GM21360 (cell line): ENCODE measurements at regions not wholly inside any gene's neighbourhood (a gene's known extent, or its start where the extent isn't known, plus 50 kb on each side); places are given as distances from the start of the nearest gene placed in this dataset.

Experiments
- ATAC-seq: cut with Tn5 transposase; IDR thresholded peaks from one replicate; pipeline ENCODE4 v1.9.1; 2021; ENCODE audit warnings: mild to moderate bottlenecking, moderate library complexity; ENCODE audit not compliant: unreplicated experiment

DNA sequence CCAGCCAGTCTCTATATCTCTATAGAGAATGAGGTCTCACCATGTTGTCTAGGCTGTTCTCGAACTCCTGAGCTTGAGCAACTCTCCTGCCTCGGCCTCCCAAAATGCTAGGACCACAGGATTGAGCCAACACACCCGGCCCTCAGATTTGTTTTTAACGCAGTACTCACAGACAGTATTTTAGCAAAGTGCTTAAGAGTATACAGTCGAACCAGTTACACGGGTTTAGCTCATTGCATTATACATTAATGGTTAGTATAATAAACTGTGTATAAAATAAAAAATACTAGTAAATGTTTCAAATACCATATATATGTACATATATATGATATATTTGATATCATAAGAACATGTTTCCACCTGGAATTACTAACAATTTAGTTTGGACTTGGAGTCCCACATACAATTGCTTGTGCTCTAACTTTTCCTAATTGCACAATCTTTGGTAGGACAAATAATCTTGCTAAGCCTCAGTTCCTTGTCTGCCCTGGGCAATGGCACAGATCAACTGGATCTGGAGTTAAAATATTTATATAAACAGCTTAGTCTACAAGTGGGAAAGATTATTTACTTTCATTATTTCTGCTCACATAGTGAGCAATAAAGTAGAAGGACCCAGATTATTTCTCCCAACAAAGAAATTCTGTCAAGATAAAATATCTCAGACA, 508.9 kb upstream of the LRATD1 start:
- no peak for ATAC-seq

DNA sequence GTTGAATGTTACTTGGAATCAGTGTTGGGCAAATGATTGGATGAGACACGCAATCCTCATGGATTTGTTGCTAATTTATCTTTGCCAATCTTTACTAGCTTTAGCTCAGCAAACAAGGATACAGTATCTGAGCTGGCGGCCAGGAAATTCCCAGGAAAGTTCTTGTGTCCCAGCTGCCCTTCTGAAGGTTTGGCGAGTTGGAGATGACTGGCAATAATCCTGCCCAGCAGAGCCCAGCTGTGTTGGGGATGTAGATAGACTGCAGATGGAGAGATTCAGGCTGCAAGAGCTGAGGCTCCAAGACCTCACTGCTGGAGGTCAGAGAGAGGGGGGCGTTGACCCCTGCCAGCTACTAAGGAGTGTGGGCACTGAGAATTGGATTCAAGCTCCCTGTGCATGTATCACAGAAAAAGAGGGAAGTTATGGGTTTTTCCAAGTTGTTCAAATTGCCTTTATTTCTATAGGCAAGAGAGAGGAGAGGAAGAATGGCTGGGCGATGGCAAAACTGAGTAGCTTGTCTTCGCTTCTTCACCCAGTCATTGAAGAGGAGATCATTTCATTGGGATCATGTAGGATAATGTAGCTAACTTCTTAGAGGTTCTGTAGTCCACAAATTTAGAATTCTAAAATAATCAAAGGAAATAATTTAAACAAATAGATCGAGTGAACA, 506.8 kb upstream of the LRATD1 start:
- ATAC-seq, result no peak

GRCh38 chr2:14126846-14127245, 505.7 kb upstream of the LRATD1 start:
- ATAC-seq, result no peak

- ATAC-seq, result no peak
Observed at GRCh38 chr2:14127765-14128164, 504.8 kb upstream of the LRATD1 start.

DNA sequence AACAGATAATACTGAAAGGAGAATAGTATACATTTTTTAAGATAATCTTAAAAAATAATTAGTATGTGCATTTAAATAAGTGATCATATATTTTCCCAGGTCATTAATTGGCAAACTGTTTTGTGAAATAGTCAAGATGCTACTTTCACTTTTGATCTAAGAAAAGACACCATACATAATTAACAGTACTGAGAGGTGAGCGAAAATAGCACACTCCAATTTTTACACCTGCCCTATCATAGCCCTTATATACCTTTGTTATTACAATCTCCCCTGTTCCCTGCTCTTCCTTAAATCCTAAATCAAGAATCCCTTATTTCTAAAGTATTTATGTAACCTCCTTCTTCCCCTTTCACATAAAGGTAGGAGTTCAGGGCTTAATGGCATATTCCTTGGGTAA, 500.1 kb upstream of the LRATD1 start:
- ATAC-seq, result no peak

- no peak for ATAC-seq
Observed at GRCh38 chr2:14134771-14135170, 497.7 kb upstream of the LRATD1 start.

DNA sequence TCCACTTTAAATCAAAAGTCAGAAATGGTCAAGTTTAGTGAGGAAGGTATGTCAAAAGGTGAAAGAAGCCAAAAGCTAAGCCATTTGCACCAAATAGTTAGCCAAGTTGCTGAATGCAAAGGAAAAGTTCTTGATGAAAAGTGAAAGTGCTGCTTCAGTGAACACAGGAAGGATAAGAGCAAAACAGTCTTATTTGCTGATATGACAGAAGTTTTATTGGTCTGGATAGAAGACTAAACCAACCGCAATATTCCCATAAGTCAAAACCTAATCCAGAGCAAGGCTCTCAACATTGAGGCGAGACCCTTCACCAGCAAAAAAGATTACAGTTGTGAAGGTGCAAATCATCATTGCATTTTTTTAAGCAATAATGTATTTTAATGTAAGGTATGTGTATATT, 496.5 kb upstream of the LRATD1 start:
- no peak for ATAC-seq

GRCh38 chr2:14137643-14138042, 494.9 kb upstream of the LRATD1 start:
- no peak for ATAC-seq

- ATAC-seq, result no peak
Observed at GRCh38 chr2:14140009-14140550, 492.4 kb upstream of the LRATD1 start.

DNA sequence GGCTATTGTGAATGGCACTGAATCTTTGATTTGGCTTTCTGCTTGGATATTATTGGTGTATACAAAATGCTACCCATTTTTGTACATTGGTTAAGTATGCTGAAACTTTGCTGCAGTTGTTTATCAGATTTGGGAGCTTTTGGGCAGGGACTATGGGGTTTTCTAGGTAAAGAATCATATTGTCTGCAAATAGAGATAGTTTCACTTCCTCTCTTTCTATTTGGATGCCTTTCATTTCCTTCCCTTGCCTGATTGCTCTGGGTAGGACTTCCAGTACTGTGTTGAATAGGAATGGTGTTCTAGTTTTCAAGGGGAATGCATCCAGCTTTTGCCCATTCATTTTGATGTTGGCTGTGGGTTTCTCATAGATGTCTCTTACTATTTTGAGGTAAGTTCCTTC, 489.1 kb upstream of the LRATD1 start:
- ATAC-seq, result no peak

- ATAC-seq, result no peak
Observed at GRCh38 chr2:14148216-14148615, 484.3 kb upstream of the LRATD1 start.

DNA sequence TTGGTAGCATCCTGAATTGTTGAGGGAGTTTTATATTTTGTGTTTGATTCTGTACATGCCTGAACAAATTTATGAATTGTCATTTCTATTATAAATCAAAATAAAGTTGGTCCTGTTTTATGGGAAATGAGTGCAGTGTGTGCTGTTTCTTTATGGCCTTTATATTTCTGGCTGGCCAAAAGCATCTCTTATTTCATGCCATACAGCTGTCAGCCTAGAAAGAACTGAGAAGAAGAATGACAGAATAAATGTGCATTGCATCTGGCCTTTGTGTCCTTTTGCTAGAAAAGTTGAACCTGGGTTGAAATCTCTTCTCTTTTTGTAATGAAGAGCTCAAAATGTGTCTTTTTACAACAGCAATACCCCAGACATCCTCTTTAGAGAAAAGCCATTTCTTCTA, 474.7 kb upstream of the LRATD1 start:
- ATAC-seq, result no peak

- ATAC-seq, result no peak
Observed at GRCh38 chr2:14180333-14180732, 452.2 kb upstream of the LRATD1 start.

- no peak for ATAC-seq
Observed at GRCh38 chr2:14182227-14182946, 450.1 kb upstream of the LRATD1 start.

GRCh38 chr2:14185906-14186305, 446.6 kb upstream of the LRATD1 start:
- ATAC-seq, result no peak

DNA sequence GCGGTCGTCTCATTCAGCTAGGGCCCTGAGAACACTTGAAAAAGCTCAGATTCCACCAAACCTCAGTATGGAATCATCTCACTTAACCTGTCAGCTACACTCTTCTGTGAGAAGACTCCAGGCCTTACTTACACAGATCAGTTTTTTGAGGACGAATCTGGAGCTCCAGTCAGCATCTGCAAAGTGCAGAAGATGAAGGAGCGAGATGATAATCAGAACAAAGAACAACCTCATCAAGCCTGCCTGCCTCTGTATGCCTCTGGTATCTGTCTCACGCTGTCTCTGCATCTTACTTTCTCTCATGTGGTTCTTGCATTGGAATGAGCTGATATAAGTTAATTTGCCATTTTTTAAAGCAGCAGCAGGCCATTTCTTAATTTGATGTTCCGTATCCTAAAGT, 444.1 kb upstream of the LRATD1 start:
- ATAC-seq, result no peak

- no peak for ATAC-seq
Observed at GRCh38 chr2:14189929-14190328, 442.6 kb upstream of the LRATD1 start.

DNA sequence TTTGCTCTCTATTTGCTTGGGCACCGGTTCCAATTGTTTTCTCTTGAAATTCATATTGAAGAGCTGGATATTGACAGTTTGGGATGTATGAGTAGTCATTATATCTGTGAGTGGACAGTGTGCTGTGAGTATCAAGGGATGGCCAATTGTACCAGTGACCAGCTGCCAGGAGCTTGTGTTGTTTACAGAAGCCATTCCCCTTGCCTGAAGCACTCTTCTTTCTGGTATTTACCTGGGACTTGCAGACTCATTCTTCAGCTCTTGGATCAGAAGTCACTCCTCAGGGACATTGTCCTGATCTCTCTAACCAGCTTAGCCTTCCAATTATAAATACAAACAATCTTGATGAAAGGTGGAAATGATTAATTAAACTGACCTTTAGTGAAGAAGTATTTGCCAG, 438.3 kb upstream of the LRATD1 start:
- no peak for ATAC-seq

DNA sequence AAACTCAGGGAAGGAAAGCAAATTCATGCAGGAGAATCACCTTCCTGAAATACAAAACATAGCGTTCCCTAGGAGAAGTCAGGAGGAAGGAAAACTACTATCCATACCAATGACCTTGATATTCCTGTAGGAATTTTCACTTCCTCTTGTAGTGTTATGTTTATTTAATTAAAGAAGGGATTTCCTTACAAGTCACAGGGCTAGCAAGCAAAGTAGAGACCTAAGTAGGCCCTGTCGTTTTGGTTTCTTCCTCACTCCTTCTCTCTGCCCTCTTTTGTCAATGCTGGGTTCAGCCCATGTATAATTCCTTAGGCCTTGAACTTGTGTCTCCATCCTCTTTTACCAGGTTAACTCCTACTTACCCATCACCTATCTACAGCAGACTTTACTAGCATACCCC, 435.2 kb upstream of the LRATD1 start:
- no peak for ATAC-seq

- no peak for ATAC-seq
Observed at GRCh38 chr2:14199040-14199439, 433.5 kb upstream of the LRATD1 start.

DNA sequence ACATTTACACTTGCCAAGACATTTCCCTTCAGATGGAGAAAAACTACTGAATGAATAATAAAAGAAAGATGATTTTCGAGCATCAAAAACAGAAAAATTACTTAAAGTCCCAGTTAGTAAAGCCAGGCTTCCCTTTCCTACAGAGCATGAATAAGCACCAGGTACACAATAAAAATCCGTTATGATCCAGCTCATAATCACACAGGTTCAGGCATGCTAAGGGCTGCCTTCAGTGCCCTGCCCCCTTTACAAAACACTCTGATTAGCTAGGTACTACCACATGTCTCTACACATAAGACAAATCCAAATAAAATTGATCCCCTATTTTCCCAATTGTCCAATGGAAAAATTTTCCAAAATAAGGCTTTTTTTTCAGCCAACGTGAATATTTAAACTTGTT, 413.2 kb upstream of the LRATD1 start:
- ATAC-seq, result no peak

DNA sequence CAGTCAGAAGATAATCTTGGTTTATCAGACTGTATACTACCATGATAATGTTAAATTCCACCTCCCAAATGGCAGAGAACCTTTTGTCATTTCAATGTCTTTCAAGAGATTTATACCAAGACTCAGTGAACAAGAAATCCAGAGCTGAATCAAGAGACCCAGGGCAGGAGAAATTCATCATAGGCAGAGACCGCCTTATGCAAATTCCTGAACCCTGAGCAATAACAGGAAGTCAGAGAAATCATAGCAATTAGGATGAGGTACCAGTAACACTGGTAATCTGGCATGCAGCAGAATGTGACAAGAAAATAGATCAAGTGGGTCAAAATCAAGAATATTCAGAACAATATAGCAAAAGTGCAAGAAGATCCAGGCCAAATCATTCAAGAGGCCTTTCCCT, 412.4 kb upstream of the LRATD1 start:
- no peak for ATAC-seq
